GM19395 (cell line): ENCODE measurements at regions not wholly inside any gene's neighbourhood (a gene's known extent, or its start where the extent isn't known, plus 50 kb on each side); places are given as distances from the start of the nearest gene placed in this dataset.
"Not testable (repeated sequence)": the region's sequence is repeated elsewhere in the genome, so short reads cannot be mapped to it uniquely, and the experiment has no call there.

Experiments used
- ATAC-seq: cut with Tn5 transposase; IDR thresholded peaks from one replicate; pipeline ENCODE4 v1.9.1; 2021; ENCODE audit warnings: mild to moderate bottlenecking, moderate library complexity; ENCODE audit not compliant: unreplicated experiment

GRCh38 chr16:75983296-75983695 is 257.0 kb upstream of the CPHXL start:
- ATAC-seq: no peak

GRCh38 chr16:75983741-75984381 is 257.6 kb upstream of the CPHXL start:
- no peak for ATAC-seq

DNA sequence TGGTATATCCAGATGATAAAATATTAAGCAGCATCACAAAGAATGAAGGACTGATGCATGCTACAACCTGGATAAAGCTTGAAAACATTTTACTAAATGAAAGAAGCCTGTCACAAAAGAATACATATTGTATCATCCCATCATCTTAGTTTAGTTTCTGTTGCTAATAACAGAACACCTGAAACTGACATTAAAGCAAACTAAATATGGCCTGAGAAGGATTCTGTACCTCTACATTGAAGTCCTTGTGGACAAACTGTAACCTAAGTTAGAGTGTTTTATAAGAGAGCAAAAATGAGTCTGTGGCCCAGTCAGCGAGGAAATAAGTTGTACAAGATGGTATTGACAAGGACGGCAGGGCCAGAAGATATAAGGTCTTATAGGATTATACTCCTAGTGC is 261.0 kb upstream of the CPHXL start:
- ATAC-seq: no peak

GRCh38 chr16:75996491-75996890 is 270.2 kb upstream of the CPHXL start:
- no peak for ATAC-seq

GRCh38 chr16:75997606-75998005 is 271.3 kb upstream of the CPHXL start:
- no peak for ATAC-seq

- ATAC-seq: no peak
Measured at GRCh38 chr16:76007645-76008044, 269.6 kb upstream of the CNTNAP4 start.

DNA sequence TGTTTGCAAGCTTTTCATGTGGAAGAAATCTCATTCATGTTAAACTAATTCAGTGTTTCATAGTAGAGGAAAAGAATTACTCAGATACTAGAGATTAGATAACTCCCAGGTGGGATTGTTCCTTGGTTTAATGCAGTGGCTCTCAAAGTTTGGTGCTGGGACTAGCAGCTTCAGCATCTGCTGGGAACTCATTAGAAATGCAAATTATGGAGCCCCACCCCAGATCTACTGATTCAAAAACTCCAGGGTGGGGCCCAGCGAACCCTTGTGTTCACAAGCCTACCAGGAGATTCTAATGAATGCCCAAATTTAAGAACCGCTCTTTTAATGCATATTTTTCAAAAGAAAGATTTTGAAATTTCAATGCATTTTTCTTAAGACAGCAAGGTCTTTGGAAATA is 253.4 kb upstream of the CNTNAP4 start:
- ATAC-seq: no peak

- no peak for ATAC-seq
Measured at GRCh38 chr16:76035689-76036088, 241.5 kb upstream of the CNTNAP4 start.

GRCh38 chr16:76038097-76038496 is 239.1 kb upstream of the CNTNAP4 start:
- ATAC-seq: no peak

GRCh38 chr16:76052725-76053124 is 224.5 kb upstream of the CNTNAP4 start:
- ATAC-seq: no peak

GRCh38 chr16:76059186-76059585 is 218.0 kb upstream of the CNTNAP4 start:
- no peak for ATAC-seq

DNA sequence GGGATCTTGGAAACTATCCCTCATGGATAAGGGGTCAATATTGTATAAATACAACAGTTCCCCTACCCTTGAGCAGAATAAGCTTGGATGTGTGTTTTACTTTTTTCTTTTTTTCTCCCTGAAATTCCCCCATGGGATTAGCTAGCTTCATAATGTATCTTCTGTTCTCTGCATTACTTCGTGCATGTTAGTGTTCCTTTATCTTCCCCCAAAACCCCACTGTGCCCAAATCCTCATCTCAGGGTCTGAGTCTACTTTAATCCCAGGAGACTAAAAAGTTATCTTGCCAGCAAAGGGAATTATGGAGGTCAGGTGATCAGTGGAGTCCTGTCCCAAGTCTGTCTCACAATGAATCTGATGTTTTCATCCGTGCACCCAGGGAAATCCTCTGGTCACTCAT is 217.5 kb upstream of the CNTNAP4 start:
- ATAC-seq: no peak

GRCh38 chr16:76071690-76072089 is 205.5 kb upstream of the CNTNAP4 start:
- no peak for ATAC-seq

GRCh38 chr16:76081967-76082366 is 195.2 kb upstream of the CNTNAP4 start:
- ATAC-seq: no peak

- ATAC-seq: no peak
Measured at GRCh38 chr16:76106647-76107046, 170.6 kb upstream of the CNTNAP4 start.

DNA sequence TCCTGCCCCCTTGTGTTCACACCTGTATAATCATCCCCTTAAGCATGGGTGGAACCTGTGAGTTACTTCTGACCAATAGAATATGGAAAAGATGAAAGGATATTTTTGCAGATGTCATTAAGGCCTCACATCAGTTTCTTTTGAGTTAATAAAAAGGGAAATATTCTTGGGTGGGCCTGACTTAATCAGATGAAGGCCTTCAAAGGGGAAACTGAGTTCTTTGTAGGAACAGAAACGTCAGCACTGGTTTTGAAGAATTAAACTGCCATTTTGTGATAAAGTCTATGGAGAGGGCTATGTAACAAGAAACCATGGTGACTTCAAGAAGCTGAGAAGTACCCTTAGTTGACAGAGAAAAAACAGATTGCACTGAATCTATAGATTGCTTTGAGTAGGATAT is 168.7 kb upstream of the CNTNAP4 start:
- no peak for ATAC-seq

DNA sequence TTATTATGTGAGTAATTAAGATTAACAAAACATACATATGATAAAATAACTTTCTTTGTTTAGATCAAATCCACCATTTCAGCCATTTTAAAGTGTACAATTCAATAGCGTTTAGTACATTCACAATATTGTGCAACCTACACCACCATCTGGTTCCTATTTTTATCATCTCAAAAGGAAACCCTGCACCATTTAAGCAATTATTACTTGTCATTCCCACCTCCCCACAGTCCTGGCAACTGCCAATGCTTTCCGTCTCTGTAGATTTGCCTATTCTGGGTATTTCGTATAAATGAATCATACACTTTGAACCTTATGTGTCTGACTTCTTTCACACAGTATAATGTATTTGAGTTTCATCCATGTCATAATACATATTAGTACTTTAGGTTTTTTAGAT is 162.5 kb upstream of the CNTNAP4 start:
- ATAC-seq: no peak

DNA sequence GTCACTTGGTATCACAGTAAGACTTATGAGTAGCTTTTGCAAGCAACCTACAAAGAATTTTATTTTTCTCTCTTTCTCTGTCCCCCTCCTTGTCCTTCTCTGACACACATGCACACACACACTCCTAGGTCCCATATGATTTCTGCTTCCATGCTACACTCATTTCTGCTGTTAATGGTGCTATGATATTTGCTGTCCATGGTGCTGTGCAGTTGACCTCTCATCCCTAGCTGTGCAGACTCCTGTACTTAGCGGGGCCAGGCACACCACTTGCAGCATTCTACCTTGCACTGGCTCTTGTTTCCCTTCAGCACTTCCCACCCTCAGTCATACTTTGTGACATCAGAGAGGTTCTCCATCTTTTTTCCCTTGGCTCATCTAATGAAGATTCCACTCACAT is 158.9 kb upstream of the CNTNAP4 start:
- ATAC-seq: no peak

DNA sequence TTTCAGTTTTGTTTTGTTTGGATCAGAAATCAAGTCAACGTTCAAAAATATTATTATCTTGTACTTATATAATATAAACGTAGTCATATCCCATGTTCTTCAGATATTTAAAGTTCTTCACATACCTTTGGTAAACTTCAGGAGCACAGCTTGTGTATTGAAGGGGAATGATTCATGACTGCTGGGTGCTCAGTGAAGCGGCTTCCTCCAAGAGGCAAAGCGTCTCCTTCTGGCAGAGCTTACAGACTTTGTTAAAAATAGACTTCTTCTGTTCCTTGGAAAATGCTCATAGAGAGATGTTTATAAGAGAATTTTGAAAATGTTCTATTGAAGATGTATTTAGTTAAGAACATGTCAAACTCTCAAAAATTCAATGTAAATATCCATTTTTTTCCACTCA is 155.6 kb upstream of the CNTNAP4 start:
- no peak for ATAC-seq

DNA sequence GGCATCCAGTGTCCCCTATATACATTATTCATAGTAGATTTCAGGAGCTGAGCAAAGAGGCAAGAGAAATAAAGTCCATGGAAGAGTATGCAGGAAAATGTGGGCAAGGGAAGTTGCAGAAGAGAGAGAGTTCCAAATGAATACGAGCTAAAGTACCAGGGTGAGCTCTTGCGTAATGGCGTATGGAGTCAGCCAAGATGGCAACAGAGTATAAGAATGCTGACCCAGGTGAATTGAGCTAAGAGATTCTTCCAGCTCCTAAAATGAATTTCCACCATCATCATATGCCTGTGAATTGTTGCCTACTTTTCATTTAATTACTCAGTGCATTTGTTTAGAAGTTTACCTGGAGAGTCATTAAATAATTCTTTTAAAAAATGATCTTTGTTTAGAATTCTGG is 153.2 kb upstream of the CNTNAP4 start:
- no peak for ATAC-seq

- no peak for ATAC-seq
Measured at GRCh38 chr16:76125871-76126270, 151.3 kb upstream of the CNTNAP4 start.

GRCh38 chr16:76138056-76138455 is 139.1 kb upstream of the CNTNAP4 start:
- ATAC-seq: not testable (repeated sequence)

DNA sequence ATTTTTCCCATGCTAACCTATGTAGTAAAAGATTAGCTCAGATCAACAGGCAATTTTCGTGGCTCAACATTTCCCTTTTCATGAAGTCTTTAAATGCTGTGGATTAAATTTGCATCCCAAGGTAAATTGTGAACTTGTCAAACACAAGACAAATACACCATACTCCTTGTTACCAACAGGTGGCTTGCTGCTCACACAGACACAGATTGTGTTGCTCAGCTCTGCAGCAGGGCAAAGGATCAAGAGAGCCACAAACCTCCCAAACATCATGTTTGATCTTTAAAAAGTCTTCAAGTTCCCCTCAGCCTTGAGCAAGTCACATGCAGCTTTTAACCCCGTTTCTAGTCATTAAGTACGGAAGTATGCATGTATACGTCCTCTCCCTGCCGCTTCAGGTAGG is 119.6 kb upstream of the CNTNAP4 start:
- ATAC-seq: no peak
